Thoracic aorta (tissue), 2 donors: ENCODE measurements at regions not wholly inside any gene's neighbourhood (a gene's known extent, or its start where the extent isn't known, plus 50 kb on each side); places are given as distances from the start of the nearest gene placed in this dataset.

Source experiments
- ATAC-seq: fragments of 150-250 bp; one replicate; pipeline ENCODE4 v1.8.0; 2017; ENCODE audit warnings: low read depth; ENCODE audit not compliant: insufficient number of reproducible peaks, low FRiP score
- DNase-seq: peaks from one replicate; pipeline ENCODE4 v3.0.0-alpha.2; 2020; ENCODE audit warnings: low spot score
- H3K27ac ChIP-seq, 2 donors: fragments of 200-600 bp; sonication (generic); 1 replicate in 1 of 2; 2 replicates in 1 of 2; pipeline ENCODE4 v1.5.1; 2016; ENCODE audit warnings: mild to moderate bottlenecking in 2 of 2, moderate library complexity in 2 of 2
- H3K27me3 ChIP-seq: fragments of 200-600 bp; sonication (generic); replicated peaks from 2 replicates; pipeline ENCODE4 v1.6.0; 2016; ENCODE audit warnings: mild to moderate bottlenecking; ENCODE audit not compliant: insufficient read depth
- H3K36me3 ChIP-seq: fragments of 200-600 bp; sonication (generic); one replicate; pipeline ENCODE4 v1.5.1; 2016
- H3K4me1 ChIP-seq, 2 donors: fragments of 200-600 bp; sonication (generic); 1 replicate in 1 of 2; 2 replicates in 1 of 2; pipeline versions ENCODE4 v1.5.1 to v1.6.0; 2016; ENCODE audit warnings: low read depth in 2 of 2, mild to moderate bottlenecking in 1 of 2; ENCODE audit not compliant: control insufficient read depth in 1 of 2
- H3K4me3 ChIP-seq: fragments of 200-600 bp; sonication (generic); 2 replicates; pipeline ENCODE4 v1.5.1; 2016; ENCODE audit warnings: mild to moderate bottlenecking
- H3K9me3 ChIP-seq: fragments of 200-600 bp; sonication (generic); 2 replicates; pipeline ENCODE4 v1.5.1; 2016
- CTCF ChIP-seq: fragments of 200-600 bp; sonication (generic); IDR thresholded peaks from one replicate; pipeline ENCODE4 v1.5.1; 2019; ENCODE audit warnings: antibody characterized with exemption

GRCh38 chr4:32180086-32180485 lies 1459.9 kb downstream of the PCDH7 start:
- Histone ChIP-seq H3K27me3 (no peaks in the 10 kb centered on the region), H3K27ac (no peak overlapping the region), H3K36me3 (no peaks in the 10 kb centered on the region), H3K4me3 (no peak overlapping the region), H3K4me1 (no peaks in the 10 kb centered on the region), H3K9me3 (no peaks in the 10 kb centered on the region)
- no peak for DNase-seq
- TF ChIP-seq CTCF = no peak
- ATAC-seq = no peak

GRCh38 chr4:32184186-32184585 lies 1464.0 kb downstream of the PCDH7 start:
- no peak for DNase-seq
- Histone ChIP-seq H3K4me3 (no peak overlapping the region), H3K9me3 (no peaks in the 10 kb centered on the region), H3K27ac (no peak overlapping the region), H3K27me3 (no peaks in the 10 kb centered on the region), H3K4me1 (no peaks in the 10 kb centered on the region), H3K36me3 (no peaks in the 10 kb centered on the region)
- ATAC-seq = no peak
- TF ChIP-seq CTCF = no peak

GRCh38 chr4:32189130-32189529 lies 1469.0 kb downstream of the PCDH7 start:
- DNase-seq (no peak), ATAC-seq (no peak)
- no peak for TF ChIP-seq CTCF
- H3K4me3 ChIP-seq = no peak overlapping the region
- no peak overlapping the region for H3K27ac ChIP-seq
- no peaks in the 10 kb centered on the region for H3K27me3 ChIP-seq
- H3K4me1 ChIP-seq = no peaks in the 10 kb centered on the region
- no peaks in the 10 kb centered on the region for H3K36me3 ChIP-seq
- no peaks in the 10 kb centered on the region for H3K9me3 ChIP-seq

GRCh38 chr4:32189788-32190187 lies 1469.6 kb downstream of the PCDH7 start:
- no peaks in the 10 kb centered on the region for H3K9me3 ChIP-seq
- ATAC-seq (no peak), DNase-seq (no peak)
- no peak overlapping the region for H3K27ac ChIP-seq
- no peak for TF ChIP-seq CTCF
- no peak overlapping the region for H3K4me3 ChIP-seq
- H3K4me1 ChIP-seq = no peaks in the 10 kb centered on the region
- no peaks in the 10 kb centered on the region for H3K27me3 ChIP-seq
- no peaks in the 10 kb centered on the region for H3K36me3 ChIP-seq

- H3K4me3 ChIP-seq = no peak overlapping the region
- no peaks in the 10 kb centered on the region for H3K4me1 ChIP-seq
- H3K27me3 ChIP-seq = no peaks in the 10 kb centered on the region
- no peaks in the 10 kb centered on the region for H3K36me3 ChIP-seq
- ATAC-seq = no peak
- no peak for DNase-seq
- H3K27ac ChIP-seq = no peak overlapping the region
- TF ChIP-seq CTCF = no peak
- no peaks in the 10 kb centered on the region for H3K9me3 ChIP-seq
Measured at GRCh38 chr4:32191961-32192360, 1471.8 kb downstream of the PCDH7 start.
